ENCODE measurements at regions not wholly inside any gene's neighbourhood (a gene's known extent, or its start where the extent isn't known, plus 50 kb on each side); places are given as distances from the start of the nearest gene placed in this dataset.
A peak's percentile ranks its signal among the peaks of the same experiment; 100 is the strongest.

GRCh38 chr3:116848248-116848829 is 138.8 kb downstream of the TUSC7 start:
- no peak for ATAC-seq
- TF ChIP-seq OSR1 (CRISPR knock-in tag; IDR thresholded peaks at IDR 0.05): no peak
- TF ChIP-seq, protein P1, sequence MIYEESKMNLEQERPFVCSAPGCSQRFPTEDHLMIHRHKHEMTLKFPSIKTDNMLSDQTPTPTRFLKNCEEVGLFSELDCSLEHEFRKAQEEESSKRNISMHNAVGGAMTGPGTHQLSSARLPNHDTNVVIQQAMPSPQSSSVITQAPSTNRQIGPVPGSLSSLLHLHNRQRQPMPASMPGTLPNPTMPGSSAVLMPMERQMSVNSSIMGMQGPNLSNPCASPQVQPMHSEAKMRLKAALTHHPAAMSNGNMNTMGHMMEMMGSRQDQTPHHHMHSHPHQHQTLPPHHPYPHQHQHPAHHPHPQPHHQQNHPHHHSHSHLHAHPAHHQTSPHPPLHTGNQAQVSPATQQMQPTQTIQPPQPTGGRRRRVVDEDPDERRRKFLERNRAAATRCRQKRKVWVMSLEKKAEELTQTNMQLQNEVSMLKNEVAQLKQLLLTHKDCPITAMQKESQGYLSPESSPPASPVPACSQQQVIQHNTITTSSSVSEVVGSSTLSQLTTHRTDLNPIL (CRISPR knock-in tag; IDR thresholded peaks at IDR 0.05; ENCODE audit: low read depth): no peak
- TF ChIP-seq, protein P2, sequence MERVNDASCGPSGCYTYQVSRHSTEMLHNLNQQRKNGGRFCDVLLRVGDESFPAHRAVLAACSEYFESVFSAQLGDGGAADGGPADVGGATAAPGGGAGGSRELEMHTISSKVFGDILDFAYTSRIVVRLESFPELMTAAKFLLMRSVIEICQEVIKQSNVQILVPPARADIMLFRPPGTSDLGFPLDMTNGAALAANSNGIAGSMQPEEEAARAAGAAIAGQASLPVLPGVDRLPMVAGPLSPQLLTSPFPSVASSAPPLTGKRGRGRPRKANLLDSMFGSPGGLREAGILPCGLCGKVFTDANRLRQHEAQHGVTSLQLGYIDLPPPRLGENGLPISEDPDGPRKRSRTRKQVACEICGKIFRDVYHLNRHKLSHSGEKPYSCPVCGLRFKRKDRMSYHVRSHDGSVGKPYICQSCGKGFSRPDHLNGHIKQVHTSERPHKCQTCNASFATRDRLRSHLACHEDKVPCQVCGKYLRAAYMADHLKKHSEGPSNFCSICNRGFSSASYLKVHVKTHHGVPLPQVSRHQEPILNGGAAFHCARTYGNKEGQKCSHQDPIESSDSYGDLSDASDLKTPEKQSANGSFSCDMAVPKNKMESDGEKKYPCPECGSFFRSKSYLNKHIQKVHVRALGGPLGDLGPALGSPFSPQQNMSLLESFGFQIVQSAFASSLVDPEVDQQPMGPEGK (CRISPR knock-in tag; IDR thresholded peaks at IDR 0.05; ENCODE audit: borderline replicate concordance): no peak
- TF ChIP-seq ARNTL (CRISPR knock-in tag; IDR thresholded peaks at IDR 0.05; ENCODE audit: borderline replicate concordance, low read depth): no peak
- TF ChIP-seq ESRRG (CRISPR knock-in tag; IDR thresholded peaks at IDR 0.05): no peak

DNA sequence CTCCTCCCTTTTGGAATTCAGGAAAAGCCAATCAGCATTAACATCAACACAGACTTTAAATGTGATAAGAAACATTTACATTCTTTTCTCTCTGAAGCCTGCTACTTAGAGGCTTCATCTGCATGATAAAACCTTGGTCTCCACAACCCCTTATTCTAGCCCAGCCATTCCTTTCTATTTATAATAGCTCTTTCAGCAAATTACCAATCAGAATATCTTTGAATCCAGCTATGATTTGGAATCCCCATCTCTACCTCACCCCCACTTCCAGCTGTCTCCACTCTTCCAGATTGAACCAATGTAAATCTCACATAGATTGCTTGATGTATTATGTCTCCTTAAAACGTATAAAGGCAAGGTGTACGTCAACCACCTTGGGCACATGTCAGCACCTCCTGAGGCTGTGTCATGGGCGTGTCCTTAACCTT is 139.7 kb downstream of the TUSC7 start:
- no peak for TF ChIP-seq ZNF70 (CRISPR knock-in tag; IDR thresholded peaks at IDR 0.05)
- no peak for TF ChIP-seq TSHZ2 (CRISPR knock-in tag; IDR thresholded peaks at IDR 0.05)
- TF ChIP-seq ESRRG (CRISPR knock-in tag; IDR thresholded peaks at IDR 0.05): no peak
- TF ChIP-seq OSR1 (CRISPR knock-in tag; IDR thresholded peaks at IDR 0.05): no peak
- TF ChIP-seq PPARA (CRISPR knock-in tag; IDR thresholded peaks at IDR 0.05; ENCODE audit: borderline replicate concordance): no peak
- TF ChIP-seq GLIS3 (CRISPR knock-in tag; IDR thresholded peaks at IDR 0.05): no peak
- no peak for TF ChIP-seq ZFP30 (CRISPR knock-in tag; IDR thresholded peaks at IDR 0.05)
- no peak for ATAC-seq

GRCh38 chr3:116852803-116853202 is 143.2 kb downstream of the TUSC7 start:
- TF ChIP-seq SNAI2 (CRISPR knock-in tag; IDR thresholded peaks at IDR 0.05) (no peak), TSHZ2 (CRISPR knock-in tag; IDR thresholded peaks at IDR 0.05) (no peak), ISL1 (CRISPR knock-in tag; IDR thresholded peaks at IDR 0.05) (no peak), GLIS3 (CRISPR knock-in tag; IDR thresholded peaks at IDR 0.05) (no peak)
- ATAC-seq: no peak

- peak; percentile 41 for ATAC-seq
- TF ChIP-seq OSR1 (CRISPR knock-in tag; IDR thresholded peaks at IDR 0.05): no peak
These were observed 153.7 kb downstream of the TUSC7 start for GRCh38 chr3:116863270-116863770.

- TF ChIP-seq ESRRG (CRISPR knock-in tag; IDR thresholded peaks at IDR 0.05): no peak
- TF ChIP-seq ARNTL (CRISPR knock-in tag; IDR thresholded peaks at IDR 0.05; ENCODE audit: borderline replicate concordance, low read depth): no peak
- no peak for TF ChIP-seq POU6F1 (CRISPR knock-in tag; IDR thresholded peaks at IDR 0.05; ENCODE audit: borderline replicate concordance, low read depth)
- TF ChIP-seq CSDC2 (CRISPR knock-in tag; IDR thresholded peaks at IDR 0.05): no peak
- TF ChIP-seq, protein P2 (CRISPR knock-in tag; IDR thresholded peaks at IDR 0.05; ENCODE audit: borderline replicate concordance): no peak
- no peak for TF ChIP-seq ZC3H10 (CRISPR knock-in tag; IDR thresholded peaks at IDR 0.05)
- ATAC-seq: peak; percentile 90
These were observed 154.4 kb downstream of the TUSC7 start for GRCh38 chr3:116863822-116864589.

All from SK-N-SH treated with all-trans-retinoic acid at 6 μM for 48 hours (cell line).